ACHN (cell line): ENCODE measurements at regions not wholly inside any gene's neighbourhood (a gene's known extent, or its start where the extent isn't known, plus 50 kb on each side); places are given as distances from the start of the nearest gene placed in this dataset.
"Not testable (repeated sequence)": the region's sequence is repeated elsewhere in the genome, so short reads cannot be mapped to it uniquely, and the experiment has no call there.

Source experiments
- DNase-seq: peaks from one replicate; pipeline ENCODE4 v3.0.0-alpha.2; 2015
- in situ Hi-C: cut with HindIII; loops from 2 replicates; pipeline ENCODE4 v1.10.0; 2017; ENCODE audit warnings: low sequenced_read_pairs, low pct_ligation_motif_present, low pct_unique_long_range_greater_than_20kb

- no peak for DNase-seq
- in situ Hi-C loops, result no loop called here
These were observed 57.1 kb downstream of the GRIN2B start for GRCh38 chr12:13924286-13924685.

- no peak for DNase-seq
- in situ Hi-C loops, result no loop called here
These were observed 62.5 kb downstream of the GRIN2B start for GRCh38 chr12:13918897-13919296.

GRCh38 chr12:13915096-13915495 lies 66.3 kb downstream of the GRIN2B start:
- in situ Hi-C loops, result no loop called here
- DNase-seq, result no peak

DNA sequence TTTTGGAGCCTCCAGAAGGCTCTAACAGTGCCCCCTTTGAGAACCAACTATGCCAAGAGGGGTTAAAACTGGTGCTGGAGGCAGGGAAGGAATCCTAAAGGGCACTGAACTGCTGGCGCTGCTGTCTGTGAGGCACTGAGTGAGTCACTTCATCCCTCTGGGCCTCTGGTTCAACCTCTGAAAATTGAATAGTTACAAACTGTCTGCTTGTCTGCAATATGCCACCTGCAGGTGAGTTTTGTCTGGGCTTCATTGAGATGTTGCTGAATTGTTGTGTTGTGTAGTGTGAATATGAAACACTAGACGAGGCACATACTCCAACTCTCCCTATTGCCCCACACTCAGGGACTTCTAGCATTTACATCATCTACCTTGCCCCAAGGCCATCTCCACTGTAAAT lies 68.0 kb downstream of the GRIN2B start:
- DNase-seq, result peak; percentile 70
- in situ Hi-C loops, result no loop called here

GRCh38 chr12:13911756-13912554 lies 69.4 kb downstream of the GRIN2B start:
- no peak for DNase-seq
- in situ Hi-C loops, result no loop called here

GRCh38 chr12:13905794-13906193 lies 75.6 kb downstream of the GRIN2B start:
- in situ Hi-C loops, result no loop called here
- no peak for DNase-seq

DNA sequence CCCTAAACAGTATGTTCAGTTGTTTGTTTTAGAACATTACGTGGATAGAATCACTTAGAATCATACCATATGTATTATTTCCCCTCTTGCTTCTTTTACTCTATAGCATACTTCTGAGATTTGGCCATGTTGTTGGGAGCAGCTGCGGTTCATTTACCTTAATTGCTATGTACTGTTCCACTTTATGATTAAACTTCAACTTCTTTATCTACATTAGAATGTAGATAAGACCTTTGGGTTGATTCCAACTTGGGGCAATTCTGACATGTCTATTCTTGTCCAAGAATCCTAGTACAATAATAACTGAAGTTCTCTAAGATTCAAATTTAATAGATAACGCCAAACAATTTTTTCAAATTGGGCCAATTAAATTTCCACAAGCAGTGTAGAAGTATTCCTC lies 80.7 kb downstream of the GRIN2B start:
- in situ Hi-C loops, result no loop called here

GRCh38 chr12:13898387-13898786 lies 83.0 kb downstream of the GRIN2B start:
- DNase-seq, result peak; percentile 35
- in situ Hi-C loops, result not testable (repeated sequence)

More for the DNA sequence above, 80.7 kb downstream of the GRIN2B start:
- DNase-seq, result no peak

GRCh38 chr12:13897811-13898210 lies 83.6 kb downstream of the GRIN2B start:
- DNase-seq, result no peak
- in situ Hi-C loops, result no loop called here

- peak; percentile 80 for DNase-seq
- in situ Hi-C loops, result no loop called here
These were observed 85.3 kb downstream of the GRIN2B start for GRCh38 chr12:13896063-13896626.

- in situ Hi-C loops, result no loop called here
- DNase-seq, result peak; percentile 84
These were observed 89.5 kb downstream of the GRIN2B start for GRCh38 chr12:13891902-13892301.

DNA sequence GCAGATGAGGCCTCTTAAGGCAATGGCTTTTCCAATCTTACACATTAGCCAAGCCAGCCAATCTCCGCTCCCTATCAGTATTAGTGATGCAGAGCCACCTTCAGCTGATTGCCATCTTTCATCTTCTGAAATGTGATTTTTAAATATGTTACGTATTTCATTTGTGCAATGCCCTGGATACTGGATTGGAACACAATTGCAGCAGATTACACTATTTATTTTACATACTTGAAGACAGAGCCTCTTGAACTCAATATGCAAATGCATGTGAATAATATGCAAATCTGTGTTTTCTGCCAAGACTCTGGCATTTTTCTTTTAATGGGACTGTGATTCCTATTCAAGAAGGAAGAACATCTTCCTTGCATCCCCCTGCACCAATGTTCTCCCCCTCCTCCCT lies 90.5 kb downstream of the GRIN2B start:
- DNase-seq, result no peak
- in situ Hi-C loops, result no loop called here

- no peak for DNase-seq
- in situ Hi-C loops, result no loop called here
These were observed 93.5 kb downstream of the GRIN2B start for GRCh38 chr12:13887779-13888388.

- DNase-seq, result no peak
- in situ Hi-C loops, result no loop called here
These were observed 99.2 kb downstream of the GRIN2B start for GRCh38 chr12:13882176-13882575.

DNA sequence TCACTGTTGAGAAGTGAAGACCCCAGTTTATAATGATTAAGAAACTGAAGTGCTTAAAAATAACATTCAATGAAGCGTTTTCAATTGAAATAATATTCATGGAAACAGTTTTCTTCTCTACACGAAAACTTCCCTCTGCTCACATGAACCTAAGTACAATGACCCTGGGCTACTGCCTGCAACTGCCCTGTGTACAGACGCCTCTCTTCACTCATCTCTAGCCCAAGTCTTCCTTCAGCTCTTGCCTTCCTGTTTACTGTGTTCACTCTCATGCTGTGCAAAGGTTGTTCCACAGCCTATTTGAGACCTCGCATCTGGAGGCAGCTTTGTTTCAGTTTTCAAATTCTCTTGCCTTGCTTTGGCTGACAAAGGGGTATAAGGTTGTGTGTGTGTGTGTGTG lies 100.8 kb downstream of the GRIN2B start:
- DNase-seq, result no peak
- in situ Hi-C loops, result no loop called here

GRCh38 chr12:13875744-13876143 lies 105.7 kb downstream of the GRIN2B start:
- no peak for DNase-seq
- in situ Hi-C loops, result no loop called here

DNA sequence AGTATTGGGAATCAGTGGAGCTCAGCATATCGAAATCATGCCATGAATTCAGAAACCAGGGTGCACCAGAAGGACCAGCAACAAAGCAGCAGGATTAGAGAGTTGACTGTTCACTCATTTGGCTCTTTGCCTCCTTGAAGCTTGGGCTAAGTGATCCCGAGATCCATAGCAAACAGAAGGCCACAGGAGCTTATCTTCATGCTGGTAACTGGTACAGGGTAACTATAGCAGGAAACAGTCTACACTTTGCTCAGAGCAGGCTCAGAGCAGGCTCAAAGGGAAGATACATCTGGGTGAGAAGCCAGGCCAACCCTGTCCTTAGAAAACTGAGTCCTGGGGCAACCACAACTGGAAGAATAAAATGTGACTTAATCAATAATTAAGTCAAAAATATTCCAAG lies 111.1 kb downstream of the GRIN2B start:
- in situ Hi-C loops, result no loop called here
- DNase-seq, result no peak

DNA sequence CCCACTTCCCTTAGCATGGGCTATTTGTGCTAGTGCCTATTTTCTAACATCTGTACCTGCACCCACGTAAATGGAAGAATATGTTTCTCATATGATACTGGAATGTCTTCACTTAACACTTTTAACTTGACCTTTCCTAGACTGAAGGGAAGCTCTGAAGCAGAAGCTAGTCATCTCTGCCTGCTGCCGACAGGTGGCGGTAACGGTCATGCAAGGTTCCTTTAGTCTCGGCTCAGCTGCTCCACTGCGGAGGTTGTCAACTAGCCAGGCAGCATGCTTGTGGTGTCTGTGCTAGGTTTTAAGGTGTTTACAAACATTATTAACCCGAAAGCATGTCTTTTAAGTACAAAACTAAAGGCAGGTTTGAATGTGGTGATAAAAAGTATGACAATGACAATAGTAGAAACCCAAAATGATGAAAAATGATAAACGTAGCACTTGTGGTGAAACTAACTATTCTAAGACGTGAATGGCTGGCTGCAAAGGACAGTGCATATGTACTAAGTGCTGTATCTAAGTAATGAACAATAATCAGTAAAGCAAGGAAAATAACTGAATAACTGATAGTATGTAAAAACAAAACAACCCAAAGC lies 117.2 kb downstream of the GRIN2B start:
- in situ Hi-C loops, result no loop called here
- peak; percentile 85 for DNase-seq

- in situ Hi-C loops, result no loop called here
- DNase-seq, result no peak
These were observed 123.7 kb downstream of the GRIN2B start for GRCh38 chr12:13857750-13858149.
